ENCODE measurements at regions not wholly inside any gene's neighbourhood (a gene's known extent, or its start where the extent isn't known, plus 50 kb on each side); places are given as distances from the start of the nearest gene placed in this dataset.

- no peak for TF ChIP-seq CTCF (IDR thresholded peaks at IDR 0.05; ENCODE audit: low read depth, low read length, poor library complexity, severe bottlenecking)
- TF ChIP-seq EZH2phosphoT487 (IDR thresholded peaks at IDR 0.05; ENCODE audit: borderline replicate concordance, low read length) = no peak
Measured at GRCh38 chr7:50226145-50226544, 78.4 kb upstream of the IKZF1 start.
